22Rv1 (cell line): ENCODE measurements at regions not wholly inside any gene's neighbourhood (a gene's known extent, or its start where the extent isn't known, plus 50 kb on each side); places are given as distances from the start of the nearest gene placed in this dataset.

ENCODE experiments used
- CTCF ChIP-seq: fragments of 450-650 bp; IDR thresholded peaks from 2 replicates; pipeline ENCODE4 v1.5.1; 2017; ENCODE audit warnings: mild to moderate bottlenecking
- ZFX ChIP-seq: fragments of 450-650 bp; IDR thresholded peaks from 2 replicates; pipeline ENCODE4 v1.6.1; 2017; ENCODE audit warnings: antibody characterized with exemption, borderline replicate concordance

GRCh38 chr19:30873003-30873402, 476.2 kb downstream of the TSHZ3 start:
- no peak for TF ChIP-seq CTCF
- no peak for TF ChIP-seq ZFX
